ENCODE measurements at regions not wholly inside any gene's neighbourhood (a gene's known extent, or its start where the extent isn't known, plus 50 kb on each side); places are given as distances from the start of the nearest gene placed in this dataset.
"Not testable (repeated sequence)": the region's sequence is repeated elsewhere in the genome, so short reads cannot be mapped to it uniquely, and the experiment has no call there.

DNA sequence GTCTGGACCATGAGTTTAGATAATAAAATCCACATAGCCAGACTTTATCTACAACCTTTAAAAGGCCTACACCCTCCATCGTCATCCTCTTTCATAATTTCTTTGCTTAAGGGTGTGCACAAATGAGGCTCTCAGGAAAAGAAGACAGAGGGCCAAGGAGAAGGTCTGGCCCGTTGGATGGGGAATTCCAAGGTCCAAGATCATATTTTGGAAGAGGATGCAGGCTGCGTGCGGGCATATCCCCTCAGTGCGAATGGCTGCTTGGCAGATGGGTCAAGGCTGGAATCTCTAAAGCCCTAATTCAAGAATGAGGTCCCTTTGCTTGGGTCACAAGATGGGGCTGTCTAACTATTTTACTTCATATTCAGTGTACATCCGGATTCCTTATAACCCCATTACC, 782.2 kb upstream of the NCAM2 start:
- H3K4me3 ChIP-seq (ENCODE audit: control insufficient read depth, low read depth, low read length) = no peak overlapping the region
- TF ChIP-seq, protein P1, sequence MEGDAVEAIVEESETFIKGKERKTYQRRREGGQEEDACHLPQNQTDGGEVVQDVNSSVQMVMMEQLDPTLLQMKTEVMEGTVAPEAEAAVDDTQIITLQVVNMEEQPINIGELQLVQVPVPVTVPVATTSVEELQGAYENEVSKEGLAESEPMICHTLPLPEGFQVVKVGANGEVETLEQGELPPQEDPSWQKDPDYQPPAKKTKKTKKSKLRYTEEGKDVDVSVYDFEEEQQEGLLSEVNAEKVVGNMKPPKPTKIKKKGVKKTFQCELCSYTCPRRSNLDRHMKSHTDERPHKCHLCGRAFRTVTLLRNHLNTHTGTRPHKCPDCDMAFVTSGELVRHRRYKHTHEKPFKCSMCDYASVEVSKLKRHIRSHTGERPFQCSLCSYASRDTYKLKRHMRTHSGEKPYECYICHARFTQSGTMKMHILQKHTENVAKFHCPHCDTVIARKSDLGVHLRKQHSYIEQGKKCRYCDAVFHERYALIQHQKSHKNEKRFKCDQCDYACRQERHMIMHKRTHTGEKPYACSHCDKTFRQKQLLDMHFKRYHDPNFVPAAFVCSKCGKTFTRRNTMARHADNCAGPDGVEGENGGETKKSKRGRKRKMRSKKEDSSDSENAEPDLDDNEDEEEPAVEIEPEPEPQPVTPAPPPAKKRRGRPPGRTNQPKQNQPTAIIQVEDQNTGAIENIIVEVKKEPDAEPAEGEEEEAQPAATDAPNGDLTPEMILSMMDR (IDR thresholded peaks at IDR 0.05; ENCODE audit: control insufficient read depth, insufficient read depth, low read depth, low read length, missing control alignments) = no peak
- no peak for DNase-seq (ENCODE audit: low read depth)

- TF ChIP-seq, protein P1 (IDR thresholded peaks at IDR 0.05; ENCODE audit: control insufficient read depth, insufficient read depth, low read depth, low read length, missing control alignments) = no peak
- no peak for DNase-seq (ENCODE audit: low read depth)
- H3K4me3 ChIP-seq (ENCODE audit: control insufficient read depth, low read depth, low read length) = no peak overlapping the region
These were observed 777.6 kb upstream of the NCAM2 start for GRCh38 chr21:20220586-20220985.

DNA sequence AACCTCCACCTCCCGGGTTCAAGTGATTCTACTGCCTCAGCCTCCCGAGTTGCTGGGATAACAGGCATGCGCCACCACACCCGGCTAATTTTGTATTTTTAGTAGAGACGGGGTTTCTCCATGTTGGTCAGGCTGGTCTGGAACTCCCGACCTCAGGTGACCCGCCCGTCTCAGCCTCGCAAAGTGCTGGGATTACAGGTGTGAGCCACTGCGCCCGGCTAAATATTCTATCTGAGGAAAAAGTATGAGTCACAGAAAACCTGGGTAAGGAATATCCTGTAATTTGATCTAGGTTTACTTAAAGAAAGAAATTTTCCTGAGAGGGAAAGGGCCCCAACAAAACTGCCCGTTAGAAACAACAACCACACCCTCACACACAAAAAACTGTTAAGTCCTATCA, 776.2 kb upstream of the NCAM2 start:
- not testable (repeated sequence) for H3K4me3 ChIP-seq (ENCODE audit: control insufficient read depth, low read depth, low read length)

DNA sequence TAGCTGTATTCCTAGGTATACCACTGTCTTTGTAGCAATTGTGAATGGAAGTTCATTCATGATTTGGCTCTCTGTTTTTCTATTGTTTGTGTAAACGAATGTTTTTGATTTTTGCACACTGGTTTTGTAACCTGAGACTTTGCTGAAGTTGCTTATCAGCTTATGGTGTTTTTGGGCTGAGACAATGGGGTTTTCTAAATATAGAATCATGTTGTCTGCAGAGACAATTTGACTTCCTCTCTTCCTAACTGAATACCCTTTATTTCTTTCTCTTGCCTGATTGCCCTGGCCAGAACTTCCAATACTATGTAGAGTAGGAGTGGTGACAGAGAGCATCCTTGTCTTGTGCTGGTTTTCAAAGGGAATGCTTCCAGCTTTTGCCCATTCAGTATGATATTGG, 761.6 kb upstream of the NCAM2 start:
- not testable (repeated sequence) for DNase-seq (ENCODE audit: low read depth); H3K4me3 ChIP-seq (ENCODE audit: control insufficient read depth, low read depth, low read length)

More for the DNA sequence above, 776.2 kb upstream of the NCAM2 start:
- not testable (repeated sequence) for DNase-seq (ENCODE audit: low read depth)

DNA sequence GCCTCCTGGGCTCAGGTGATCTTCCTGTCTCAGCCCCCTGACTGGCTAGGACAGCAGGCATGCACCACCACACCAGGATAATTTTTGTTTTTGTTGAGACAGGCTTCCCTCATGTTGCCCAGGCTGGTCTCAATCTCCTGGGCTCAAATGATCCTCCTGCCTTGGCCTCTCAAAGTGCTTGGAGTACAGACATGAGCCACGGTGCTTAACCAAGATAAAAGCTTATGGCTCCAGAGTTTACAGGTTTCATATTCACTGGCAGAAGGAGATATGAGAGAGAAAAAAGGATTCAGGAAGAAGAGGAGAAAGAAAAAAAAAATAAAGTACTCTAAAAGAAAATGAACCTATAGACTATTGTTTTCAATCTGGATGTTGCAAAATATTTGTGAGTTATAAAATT, 748.8 kb upstream of the NCAM2 start:
- DNase-seq (ENCODE audit: low read depth) = no peak
- H3K4me3 ChIP-seq (ENCODE audit: control insufficient read depth, low read depth, low read length) = no peak overlapping the region
- TF ChIP-seq, protein P1 (IDR thresholded peaks at IDR 0.05; ENCODE audit: control insufficient read depth, insufficient read depth, low read depth, low read length, missing control alignments) = no peak

DNA sequence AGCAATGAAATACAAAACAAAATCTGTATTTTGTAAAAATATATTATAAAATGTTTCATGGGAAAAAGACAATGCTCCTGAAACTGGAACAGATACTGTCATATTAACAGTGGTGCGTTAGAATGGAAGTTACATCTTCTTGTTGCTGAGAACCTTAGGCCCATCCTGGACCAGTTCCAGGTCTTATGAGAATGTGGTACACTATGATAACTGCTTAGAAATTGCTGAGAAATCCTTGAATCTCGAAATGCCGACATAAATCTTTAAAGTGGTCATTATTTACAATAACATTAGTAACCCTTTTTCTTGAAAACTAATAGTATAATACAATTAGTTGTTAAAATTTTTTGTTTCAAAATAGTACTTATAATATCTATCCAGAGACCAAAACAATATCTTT, 747.9 kb upstream of the NCAM2 start:
- TF ChIP-seq, protein P1 (IDR thresholded peaks at IDR 0.05; ENCODE audit: control insufficient read depth, insufficient read depth, low read depth, low read length, missing control alignments) = no peak
- DNase-seq (ENCODE audit: low read depth) = no peak
- no peak overlapping the region for H3K4me3 ChIP-seq (ENCODE audit: control insufficient read depth, low read depth, low read length)

- H3K4me3 ChIP-seq (ENCODE audit: control insufficient read depth, low read depth, low read length) = no peak overlapping the region
- TF ChIP-seq, protein P1 (IDR thresholded peaks at IDR 0.05; ENCODE audit: control insufficient read depth, insufficient read depth, low read depth, low read length, missing control alignments) = no peak
- no peak for DNase-seq (ENCODE audit: low read depth)
These were observed 744.9 kb upstream of the NCAM2 start for GRCh38 chr21:20253261-20253660.

- no peak for DNase-seq (ENCODE audit: low read depth)
- no peak overlapping the region for H3K4me3 ChIP-seq (ENCODE audit: control insufficient read depth, low read depth, low read length)
- TF ChIP-seq, protein P1 (IDR thresholded peaks at IDR 0.05; ENCODE audit: control insufficient read depth, insufficient read depth, low read depth, low read length, missing control alignments) = no peak
These were observed 743.2 kb upstream of the NCAM2 start for GRCh38 chr21:20254964-20255363.
